Panc1 (cell line): ENCODE measurements at regions not wholly inside any gene's neighbourhood (a gene's known extent, or its start where the extent isn't known, plus 50 kb on each side); places are given as distances from the start of the nearest gene placed in this dataset.

ENCODE experiments used
- ATAC-seq: fragments of 200-7000 bp; cut with Tn5 transposase; 2 replicates; pipeline ENCODE4 v1.9.1; 2020; ENCODE audit warnings: mild to moderate bottlenecking, moderate library complexity
- BruUV-seq: library from RNA; stranded (reverse); fragments of 400-500 nt; replicated peaks from 2 replicates; lab custom pipeline; 2021; lab: Mats Ljungman, UMichigan
- CTCF ChIA-PET: fragments of 300-600 bp; sonication (Branson Sonifier 250); formaldehyde crosslinking; loops from one replicate; lab custom pipeline; 2022; ENCODE audit warnings: antibody characterized with exemption; lab: Charles Lee
- POLR2A ChIA-PET: fragments of 300-600 bp; sonication (Branson Sonifier 250); formaldehyde crosslinking; loops from one replicate; lab custom pipeline; 2022; ENCODE audit warnings: antibody characterized with exemption; lab: Charles Lee
- DNase-seq: peaks from one replicate; pipeline ENCODE4 v3.0.0-alpha.2; 2010; ENCODE audit warnings: low read depth, low spot score
- H3K27ac ChIP-seq: 2 replicates; pipeline ENCODE4 v1.5.1; 2011; ENCODE audit warnings: mild to moderate bottlenecking, low read length, inconsistent platforms
- H3K27me3 ChIP-seq: fragments of 200-500 bp; sonication (Bioruptor generic); 2 replicates; pipeline ENCODE4 v1.6.0; 2014; ENCODE audit warnings: low read length, inconsistent platforms; ENCODE audit not compliant: control insufficient read depth, insufficient read depth
- H3K36me3 ChIP-seq: fragments of 200-500 bp; sonication (Bioruptor generic); 2 replicates; pipeline ENCODE4 v1.5.1; 2014; ENCODE audit warnings: inconsistent platforms, mild to moderate bottlenecking, low read length, moderate library complexity; ENCODE audit not compliant: control insufficient read depth, insufficient read depth
- H3K4me1 ChIP-seq: 2 replicates; pipeline ENCODE4 v1.5.1; 2011; ENCODE audit warnings: inconsistent platforms, mild to moderate bottlenecking, low read length, moderate library complexity; ENCODE audit not compliant: control insufficient read depth, insufficient read depth
- H3K4me3 ChIP-seq, 2 experiments: 2 replicates each; pipeline ENCODE4 v1.5.1; 2011 to 2012; ENCODE audit warnings: low read depth in 2 of 2, low read length in 2 of 2, mild to moderate bottlenecking in 2 of 2, inconsistent platforms in 1 of 2, moderate library complexity in 1 of 2
- H3K9me3 ChIP-seq: fragments of 200-500 bp; sonication (Bioruptor generic); 2 replicates; pipeline ENCODE4 v1.5.1; 2014; ENCODE audit warnings: low read depth, mild to moderate bottlenecking, inconsistent platforms, low read length, moderate library complexity; ENCODE audit not compliant: control insufficient read depth, insufficient read depth
- CTCF ChIP-seq: fragments of 450-650 bp; IDR thresholded peaks from 2 replicates; pipeline ENCODE4 v1.5.1; 2017; ENCODE audit warnings: mild to moderate bottlenecking
- POLR2AphosphoS5 ChIP-seq: IDR thresholded peaks from 2 replicates; pipeline ENCODE4 v1.6.1; 2012; ENCODE audit warnings: mild to moderate bottlenecking, low read depth, low read length, moderate library complexity
- REST ChIP-seq, 2 experiments: IDR thresholded peaks; 2 replicates each; pipeline ENCODE4 v1.6.1; 2011 to 2012; ENCODE audit warnings: low read depth in 2 of 2, control low read depth in 1 of 2, low read length in 1 of 2, mild to moderate bottlenecking in 1 of 2, moderate library complexity in 1 of 2; ENCODE audit not compliant: insufficient read depth in 1 of 2
- SIN3A ChIP-seq: IDR thresholded peaks from 2 replicates; pipeline ENCODE4 v1.6.1; 2012; ENCODE audit warnings: low read depth, mild to moderate bottlenecking, low read length, moderate library complexity, borderline replicate concordance; ENCODE audit not compliant: insufficient read depth
- TCF7L2 ChIP-seq: IDR thresholded peaks from 2 replicates; pipeline ENCODE4 v1.6.1; 2011; ENCODE audit warnings: mild to moderate bottlenecking, low read depth, low read length, inconsistent platforms
- in situ Hi-C: cut with HindIII; loops from 2 replicates; pipeline ENCODE4 v1.10.0; 2016; ENCODE audit warnings: low sequenced_read_pairs, low pct_unique_long_range_greater_than_20kb
- intact Hi-C: fragments of 100-400 bp; cut with micrococcal nuclease; formaldehyde crosslinking; loops from one replicate; pipeline ENCODE4 v1.10.0; 2022; ENCODE audit not compliant: unreplicated experiment

GRCh38 chr14:96617635-96618034 lies 115.5 kb downstream of the PAPOLA start:
- no TSS peak for BruUV-seq
- H3K4me1 ChIP-seq, result no peaks in the 10 kb centered on the region
- H3K4me3 ChIP-seq, result no peak overlapping the region
- H3K27me3 ChIP-seq, result no peaks in the 10 kb centered on the region; the same call in 1 of the 2 replicates
- H3K27ac ChIP-seq, result no peak overlapping the region
- TF ChIP-seq REST (IDR thresholded peaks at IDR 0.05; ENCODE audit: insufficient read depth in 1 of 2, low read depth in 2 of 2, low read length in 1 of 2) (no peak), POLR2AphosphoS5 (no peak), CTCF (no peak), SIN3A (no peak), TCF7L2 (no peak)
- ATAC-seq, result no peak
- POLR2A ChIA-PET, result no interaction called here
- H3K9me3 ChIP-seq, result no peaks in the 10 kb centered on the region
- CTCF ChIA-PET, result no interaction called here
- in situ Hi-C loops, result no loop called here
- no peak for DNase-seq
- intact Hi-C loops, result no loop called here
- no peaks in the 10 kb centered on the region for H3K36me3 ChIP-seq

- ChIA-PET CTCF (no interaction called here), POLR2A (no interaction called here)
- Histone ChIP-seq H3K36me3 (no peaks in the 10 kb centered on the region), H3K9me3 (no peaks in the 10 kb centered on the region), H3K27me3 (no peaks in the 10 kb centered on the region; the same call in 1 of the 2 replicates), H3K4me1 (no peaks in the 10 kb centered on the region), H3K27ac (no peak overlapping the region), H3K4me3 (no peak overlapping the region)
- intact Hi-C loops (no loop called here), in situ Hi-C loops (no loop called here)
- DNase-seq (no peak), ATAC-seq (no peak)
- no TSS peak for BruUV-seq
- TF ChIP-seq POLR2AphosphoS5 (no peak), REST (IDR thresholded peaks at IDR 0.05; ENCODE audit: insufficient read depth in 1 of 2, low read depth in 2 of 2, low read length in 1 of 2) (no peak), SIN3A (no peak), CTCF (no peak), TCF7L2 (no peak)
Measured at GRCh38 chr14:96622926-96623325, 120.7 kb downstream of the PAPOLA start.
